ENCODE measurements at regions not wholly inside any gene's neighbourhood (a gene's known extent, or its start where the extent isn't known, plus 50 kb on each side); places are given as distances from the start of the nearest gene placed in this dataset.

DNA sequence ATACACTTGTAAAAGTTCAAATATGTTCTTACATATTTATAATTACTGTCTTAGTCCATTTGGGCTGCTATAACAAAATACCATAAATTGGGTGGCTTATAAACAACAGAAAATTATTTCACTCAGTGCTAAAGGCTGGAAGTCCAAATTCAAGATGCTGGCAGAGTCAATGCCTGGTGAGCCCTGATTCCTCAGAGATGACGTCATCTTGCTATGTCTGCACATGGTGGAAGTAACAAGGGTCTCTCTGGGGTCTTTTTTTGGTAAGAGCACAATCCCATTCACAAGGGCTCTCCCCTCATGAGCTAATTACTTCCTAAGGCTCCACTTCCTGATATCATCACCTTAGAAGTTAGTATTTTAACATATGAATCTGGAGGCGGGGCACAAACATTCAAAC lies 108.0 kb upstream of the DUSP10 start:
- Histone ChIP-seq H3K36me3 (ENCODE audit: control insufficient read depth, insufficient read depth, low read length) (no peaks in the 10 kb centered on the region), H3K4me2 (ENCODE audit: low read length) (no peak overlapping the region), H3K79me2 (no peaks in the 10 kb centered on the region), H3K27me3 (ENCODE audit: control insufficient read depth, insufficient read depth, low read length) (no peaks in the 10 kb centered on the region), H3K4me3 (ENCODE audit: low read depth, low read length) (no peak overlapping the region), H3K4me1 (no peaks in the 10 kb centered on the region), H3K27ac (no peak overlapping the region), H3K9ac (no peak overlapping the region), H3K9me3 (ENCODE audit: control insufficient read depth, low read length) (no peaks in the 10 kb centered on the region), H2AFZ (no peak overlapping the region)
- TF ChIP-seq, protein P1, sequence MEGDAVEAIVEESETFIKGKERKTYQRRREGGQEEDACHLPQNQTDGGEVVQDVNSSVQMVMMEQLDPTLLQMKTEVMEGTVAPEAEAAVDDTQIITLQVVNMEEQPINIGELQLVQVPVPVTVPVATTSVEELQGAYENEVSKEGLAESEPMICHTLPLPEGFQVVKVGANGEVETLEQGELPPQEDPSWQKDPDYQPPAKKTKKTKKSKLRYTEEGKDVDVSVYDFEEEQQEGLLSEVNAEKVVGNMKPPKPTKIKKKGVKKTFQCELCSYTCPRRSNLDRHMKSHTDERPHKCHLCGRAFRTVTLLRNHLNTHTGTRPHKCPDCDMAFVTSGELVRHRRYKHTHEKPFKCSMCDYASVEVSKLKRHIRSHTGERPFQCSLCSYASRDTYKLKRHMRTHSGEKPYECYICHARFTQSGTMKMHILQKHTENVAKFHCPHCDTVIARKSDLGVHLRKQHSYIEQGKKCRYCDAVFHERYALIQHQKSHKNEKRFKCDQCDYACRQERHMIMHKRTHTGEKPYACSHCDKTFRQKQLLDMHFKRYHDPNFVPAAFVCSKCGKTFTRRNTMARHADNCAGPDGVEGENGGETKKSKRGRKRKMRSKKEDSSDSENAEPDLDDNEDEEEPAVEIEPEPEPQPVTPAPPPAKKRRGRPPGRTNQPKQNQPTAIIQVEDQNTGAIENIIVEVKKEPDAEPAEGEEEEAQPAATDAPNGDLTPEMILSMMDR (IDR thresholded peaks at IDR 0.05), result no peak

- H3K36me3 ChIP-seq (ENCODE audit: control insufficient read depth, insufficient read depth, low read length), result no peaks in the 10 kb centered on the region
- H3K9me3 ChIP-seq (ENCODE audit: control insufficient read depth, low read length), result no peaks in the 10 kb centered on the region
- H3K4me3 ChIP-seq (ENCODE audit: low read depth, low read length), result no peak overlapping the region
- no peak overlapping the region for H2AFZ ChIP-seq
- TF ChIP-seq, protein P1 (IDR thresholded peaks at IDR 0.05), result no peak
- H3K27ac ChIP-seq, result no peak overlapping the region
- H3K4me1 ChIP-seq, result no peaks in the 10 kb centered on the region
- H3K9ac ChIP-seq, result no peak overlapping the region
- no peaks in the 10 kb centered on the region for H3K79me2 ChIP-seq
- H3K27me3 ChIP-seq (ENCODE audit: control insufficient read depth, insufficient read depth, low read length), result no peaks in the 10 kb centered on the region
- H3K4me2 ChIP-seq (ENCODE audit: low read length), result no peak overlapping the region
Observed at GRCh38 chr1:221849110-221849509, 107.2 kb upstream of the DUSP10 start.

DNA sequence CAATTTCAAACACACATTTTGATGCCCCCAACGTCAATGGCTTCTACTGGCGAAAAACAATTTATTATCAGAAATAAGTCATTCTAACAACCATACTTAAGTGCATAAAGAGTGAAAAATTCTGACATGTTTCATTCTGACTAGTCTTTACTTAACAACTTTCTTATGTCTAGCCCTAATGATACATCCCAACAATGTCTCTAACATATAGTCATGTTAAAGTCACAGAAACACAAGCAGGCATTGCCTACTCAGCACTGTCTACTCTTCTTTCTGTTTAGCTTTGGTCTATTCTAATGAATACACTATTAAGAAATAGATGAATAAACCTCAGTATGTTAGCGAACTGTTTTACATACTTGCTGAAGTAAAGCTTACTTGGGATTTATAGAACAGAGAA lies 105.8 kb upstream of the DUSP10 start:
- Histone ChIP-seq H2AFZ (no peak overlapping the region), H3K4me2 (ENCODE audit: low read length) (no peak overlapping the region), H3K36me3 (ENCODE audit: control insufficient read depth, insufficient read depth, low read length) (no peaks in the 10 kb centered on the region), H3K27ac (no peak overlapping the region), H3K79me2 (no peaks in the 10 kb centered on the region), H3K4me1 (no peaks in the 10 kb centered on the region), H3K9me3 (ENCODE audit: control insufficient read depth, low read length) (no peaks in the 10 kb centered on the region), H3K9ac (no peak overlapping the region), H3K4me3 (ENCODE audit: low read depth, low read length) (no peak overlapping the region), H3K27me3 (ENCODE audit: control insufficient read depth, insufficient read depth, low read length) (no peaks in the 10 kb centered on the region)
- TF ChIP-seq, protein P1 (IDR thresholded peaks at IDR 0.05), result no peak

DNA sequence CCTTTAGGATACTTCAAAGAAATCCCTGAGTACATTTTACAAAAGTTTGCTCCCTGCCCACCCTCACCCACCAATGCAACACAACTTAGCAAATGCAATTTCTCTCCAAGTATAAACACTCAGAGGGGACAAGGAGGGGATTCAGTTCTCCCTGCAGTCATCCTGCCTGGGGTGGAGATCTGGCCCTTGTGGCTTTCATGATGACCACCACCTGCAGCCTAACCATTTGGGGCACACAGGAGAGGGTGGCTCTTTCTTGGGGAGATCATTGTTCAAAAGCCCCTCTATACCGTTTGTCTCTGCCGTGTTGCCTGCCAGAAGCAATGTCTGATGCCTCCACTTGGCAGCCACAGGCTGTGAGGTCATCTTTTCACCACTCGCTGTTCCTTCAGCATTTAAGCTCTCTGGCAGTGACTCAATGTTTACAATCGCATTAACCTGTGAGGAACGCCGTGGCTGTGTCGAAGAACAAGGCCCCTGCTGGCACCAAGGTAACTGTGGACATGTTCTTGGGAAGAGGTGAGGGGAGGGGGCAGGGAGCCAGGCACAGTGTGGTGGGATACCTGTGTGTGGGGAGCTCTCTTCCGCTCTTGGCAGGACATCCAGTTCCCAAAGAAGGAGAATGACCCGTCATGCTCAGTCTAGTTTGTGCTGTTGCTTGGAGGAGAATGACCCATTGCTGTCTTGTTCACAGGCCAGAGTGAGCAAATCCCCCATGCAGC lies 103.9 kb upstream of the DUSP10 start:
- H3K27me3 ChIP-seq (ENCODE audit: control insufficient read depth, insufficient read depth, low read length), result no peaks in the 10 kb centered on the region
- no peak overlapping the region for H2AFZ ChIP-seq
- H3K79me2 ChIP-seq, result no peaks in the 10 kb centered on the region
- no peak overlapping the region for H3K4me2 ChIP-seq (ENCODE audit: low read length)
- H3K27ac ChIP-seq, result no peak overlapping the region
- H3K36me3 ChIP-seq (ENCODE audit: control insufficient read depth, insufficient read depth, low read length), result no peaks in the 10 kb centered on the region
- TF ChIP-seq, protein P1 (IDR thresholded peaks at IDR 0.05), result no peak
- H3K4me1 ChIP-seq, result no peaks in the 10 kb centered on the region
- H3K4me3 ChIP-seq (ENCODE audit: low read depth, low read length), result no peak overlapping the region
- H3K9ac ChIP-seq, result no peak overlapping the region
- no peaks in the 10 kb centered on the region for H3K9me3 ChIP-seq (ENCODE audit: control insufficient read depth, low read length)

DNA sequence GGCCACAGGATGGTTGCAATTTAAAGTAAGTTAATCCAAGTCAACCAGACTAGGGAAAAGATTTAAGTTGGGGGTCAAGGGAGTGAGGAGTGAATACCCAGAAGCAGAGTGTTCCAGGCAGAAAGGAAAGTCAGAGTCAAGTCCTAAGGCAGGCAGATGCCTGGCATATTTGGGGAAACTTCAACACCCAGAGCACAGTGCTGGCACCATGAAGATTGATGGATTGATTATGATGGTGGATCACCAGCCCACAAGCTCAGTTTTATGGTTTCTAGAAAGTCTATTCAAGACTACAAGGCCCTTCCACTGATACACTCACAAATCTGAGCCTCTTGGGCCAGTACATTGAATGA lies 100.1 kb upstream of the DUSP10 start:
- TF ChIP-seq, protein P1 (IDR thresholded peaks at IDR 0.05), result no peak
- Histone ChIP-seq H3K4me1 (no peaks in the 10 kb centered on the region), H3K4me2 (ENCODE audit: low read length) (no peak overlapping the region), H2AFZ (no peak overlapping the region), H3K9ac (no peak overlapping the region), H3K4me3 (ENCODE audit: low read depth, low read length) (no peak overlapping the region), H3K27me3 (ENCODE audit: control insufficient read depth, insufficient read depth, low read length) (no peaks in the 10 kb centered on the region), H3K79me2 (no peaks in the 10 kb centered on the region), H3K27ac (no peak overlapping the region), H3K36me3 (ENCODE audit: control insufficient read depth, insufficient read depth, low read length) (no peaks in the 10 kb centered on the region), H3K9me3 (ENCODE audit: control insufficient read depth, low read length) (no peaks in the 10 kb centered on the region)
